Ovary (tissue), 7 donors: ENCODE measurements at regions not wholly inside any gene's neighbourhood (a gene's known extent, or its start where the extent isn't known, plus 50 kb on each side); places are given as distances from the start of the nearest gene placed in this dataset.
"Not testable (repeated sequence)": the region's sequence is repeated elsewhere in the genome, so short reads cannot be mapped to it uniquely, and the experiment has no call there.

Experiments used
- DNase-seq, 5 donors: peaks; one replicate each; pipeline ENCODE4 v3.0.0-alpha.2; 2019 to 2020
- H3K27ac ChIP-seq, 2 donors: fragments of 200-600 bp; one replicate each; pipeline versions ENCODE4 v1.5.1 to v1.8.0; 2019 to 2022
- H3K27me3 ChIP-seq: fragments of 200-600 bp; one replicate; pipeline ENCODE4 v1.8.0; 2022
- H3K36me3 ChIP-seq: fragments of 200-600 bp; sonication (generic); one replicate; pipeline ENCODE4 v1.5.1; 2019
- H3K4me1 ChIP-seq: one replicate; pipeline ENCODE4 v1.8.1; 2013; ENCODE audit warnings: mild to moderate bottlenecking, moderate library complexity; ENCODE audit not compliant: insufficient read depth
- H3K4me3 ChIP-seq: fragments of 200-600 bp; sonication (generic); one replicate; pipeline ENCODE4 v1.5.1; 2017
- H3K9me3 ChIP-seq, 2 donors: fragments of 200-600 bp in 1 of 2; sonication (generic) in 1 of 2; one replicate each; pipeline versions ENCODE4 v1.5.1 to v1.8.1; 2013 to 2019; ENCODE audit warnings: mild to moderate bottlenecking in 1 of 2, moderate library complexity in 1 of 2
- CTCF ChIP-seq, 3 donors: fragments of 450-650 bp in 2 of 3; fragments of 200-600 bp in 1 of 3; IDR thresholded peaks; one replicate each; pipeline versions ENCODE4 v1.5.1 to v1.8.0; 2016 to 2022; ENCODE audit warnings: antibody characterized with exemption in 3 of 3, mild to moderate bottlenecking in 1 of 3
- EP300 ChIP-seq: sonication (generic); formaldehyde crosslinking; IDR thresholded peaks from one replicate; pipeline ENCODE4 v1.6.1; 2017; ENCODE audit warnings: antibody characterized with exemption
- POLR2A ChIP-seq: fragments of 450-650 bp; IDR thresholded peaks from one replicate; pipeline ENCODE4 v1.6.1; 2017; ENCODE audit warnings: antibody characterized with exemption, mild to moderate bottlenecking, moderate library complexity
- WGBS, 3 donors: extraction: QIAGEN DNeasy Blood & Tissue Kit in 1 of 3; methylation state at CpG; one replicate each; pipeline versions ENCODE4 v1.1.5 to v1.1.7; 2013 to 2017; 5-methylcytosine and 5-hydroxymethylcytosine counted together
- intact Hi-C, 4 donors: fragments of 100-400 bp; cut with DNase I; formaldehyde crosslinking; loops; one replicate each; pipeline versions ENCODE4 v1.11.0 to v1.15.1; 2022 to 2023
- donor health status: DM: no; HTN: no; CAD: no; lungs with moderate emphysema.
- donor health status: DM: no; HTN: no; CAD: no.
- donor health status: Bipolar disorder and iron deficiency.
- donor health status: DM: no; HTN: no; CAD: no.
- donor health status: DM: yes; HTN: yes; CAD: no.

- Histone ChIP-seq H3K27ac (no peak overlapping the region), H3K4me3 (no peak overlapping the region), H3K9me3 (no peaks in the 10 kb centered on the region), H3K4me1 (no peaks in the 10 kb centered on the region), H3K27me3 (no peaks in the 10 kb centered on the region), H3K36me3 (no peaks in the 10 kb centered on the region)
- no peak for DNase-seq
- intact Hi-C loops = no loop called here
- TF ChIP-seq EP300 = no peak
- no peak for TF ChIP-seq POLR2A
- no peak for TF ChIP-seq CTCF (IDR thresholded peaks at IDR 0.05)
- 76 to 86% (median 84%) methylated on average over 1 of the region's 1 CpG for WGBS, 3 donors
Measured at GRCh38 chr10:21352886-21353285, 172.6 kb downstream of the SKIDA1 start.

- WGBS, 3 donors = 92 to 94% (median 93%) methylated on average over 2 of the region's 2 CpGs
- intact Hi-C loops, H3K27me3 ChIP-seq: not testable (repeated sequence)
Measured at GRCh38 chr10:21351594-21351993, 173.9 kb downstream of the SKIDA1 start.

GRCh38 chr10:21349912-21350286, 175.6 kb downstream of the SKIDA1 start:
- no peak for TF ChIP-seq CTCF (IDR thresholded peaks at IDR 0.05)
- no peak for TF ChIP-seq POLR2A
- TF ChIP-seq EP300 = no peak
- Histone ChIP-seq H3K27me3 (no peaks in the 10 kb centered on the region), H3K4me1 (no peaks in the 10 kb centered on the region), H3K4me3 (no peak overlapping the region), H3K9me3 (no peaks in the 10 kb centered on the region), H3K27ac (peak overlapping the region in 1 of 2 donors; percentile 30), H3K36me3 (no peaks in the 10 kb centered on the region)
- intact Hi-C loops = no loop called here
- 6 to 15% (median 9%) methylated on average over 3 of the region's 3 CpGs for WGBS, 3 donors
- no peak for DNase-seq

More at GRCh38 chr10:21351594-21351993, 173.9 kb downstream of the SKIDA1 start:
- H3K27ac ChIP-seq, H3K4me1 ChIP-seq, H3K9me3 ChIP-seq, H3K36me3 ChIP-seq, H3K4me3 ChIP-seq, DNase-seq: not testable (repeated sequence)

- H3K4me3 ChIP-seq = no peak overlapping the region
- no peaks in the 10 kb centered on the region for H3K36me3 ChIP-seq
- H3K27ac ChIP-seq = no peak overlapping the region
- DNase-seq = no peak
- no peaks in the 10 kb centered on the region for H3K4me1 ChIP-seq
- no peaks in the 10 kb centered on the region for H3K27me3 ChIP-seq
- TF ChIP-seq EP300 (no peak), CTCF (IDR thresholded peaks at IDR 0.05) (no peak)
- intact Hi-C loops = no loop called here
- 68 to 81% (median 77%) methylated on average over 2 of the region's 2 CpGs for WGBS, 3 donors
- H3K9me3 ChIP-seq = no peaks in the 10 kb centered on the region
Measured at GRCh38 chr10:21347785-21348170, 177.7 kb downstream of the SKIDA1 start.

GRCh38 chr10:21347043-21347784, 178.3 kb downstream of the SKIDA1 start:
- no peak overlapping the region for H3K27ac ChIP-seq
- H3K9me3 ChIP-seq = no peaks in the 10 kb centered on the region
- TF ChIP-seq EP300 (no peak), POLR2A (no peak), CTCF (IDR thresholded peaks at IDR 0.05) (no peak)
- WGBS, 3 donors = 82 to 94% (median 91%) methylated on average over 7 of the region's 7 CpGs
- H3K36me3 ChIP-seq = no peaks in the 10 kb centered on the region
- H3K4me3 ChIP-seq = no peak overlapping the region
- no peak for DNase-seq
- H3K4me1 ChIP-seq = no peaks in the 10 kb centered on the region
- H3K27me3 ChIP-seq = no peaks in the 10 kb centered on the region
- intact Hi-C loops = no loop called here
